ENCODE measurements at regions not wholly inside any gene's neighbourhood (a gene's known extent, or its start where the extent isn't known, plus 50 kb on each side); places are given as distances from the start of the nearest gene placed in this dataset.

DNA sequence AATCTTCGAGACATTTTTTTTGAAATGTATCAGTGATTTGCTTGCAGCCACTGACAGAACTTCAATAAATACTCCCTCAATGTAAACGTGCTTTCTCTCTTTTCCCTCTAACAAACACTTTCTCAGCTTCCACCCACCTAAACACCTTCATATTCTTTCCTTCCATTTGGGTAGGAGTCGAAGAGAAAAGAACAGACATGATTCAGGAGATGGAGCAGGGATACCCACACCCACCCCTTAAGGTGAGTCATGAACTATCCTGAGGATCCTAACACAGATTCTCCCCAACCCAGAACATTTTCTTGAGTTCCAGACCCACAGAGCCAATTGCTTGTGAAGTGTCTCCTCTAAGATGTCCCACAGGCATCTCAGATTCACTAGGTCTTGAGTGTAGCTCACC, 488.8 kb downstream of the CDK5RAP2 start:
- CTCF ChIA-PET: no interaction called here
- POLR2A ChIA-PET: no interaction called here
- Histone ChIP-seq H3K79me2 (ENCODE audit: control insufficient read depth, insufficient read depth, low read length) (no peaks in the 10 kb centered on the region), H3K4me3 (replicated peaks in 1 of 3; ENCODE audit: insufficient read depth in 1 of 3, low read depth in 1 of 3, low read length in 3 of 3) (no peak overlapping the region), H3K36me3 (ENCODE audit: control insufficient read depth in 2 of 2, extremely low read depth in 1 of 2, insufficient read depth in 2 of 2, low read length in 2 of 2) (no peaks in the 10 kb centered on the region), H3K27ac (ENCODE audit: insufficient read depth, low read depth, low read length) (no peak overlapping the region), H3K4me2 (ENCODE audit: insufficient read depth, low read length) (no peak overlapping the region), H3K4me1 (ENCODE audit: control insufficient read depth, extremely low read depth, insufficient read depth, low read length) (no peaks in the 10 kb centered on the region), H3K27me3 (ENCODE audit: control insufficient read depth in 2 of 2, insufficient read depth in 2 of 2, low read length in 2 of 2) (no peaks in the 10 kb centered on the region), H4K20me1 (replicated peaks; ENCODE audit: control insufficient read depth, extremely low read depth, insufficient read depth, low read length) (no peaks in the 10 kb centered on the region), H3K9me1 (replicated peaks; ENCODE audit: control insufficient read depth, extremely low read depth, insufficient read depth, low read length) (no peaks in the 10 kb centered on the region), H3K9me3 (replicated peaks; ENCODE audit: control insufficient read depth, insufficient read depth, low read length) (no peaks in the 10 kb centered on the region), H3K9ac (replicated peaks; ENCODE audit: extremely low read depth, insufficient read depth, low read length) (no peak overlapping the region), H2AFZ (ENCODE audit: low read depth, low read length) (no peak overlapping the region)
- dilution Hi-C loops (cut with MboI; ENCODE audit: extremely low pct_ligation_motif_present, low sequenced_read_pairs): no loop called here
- no peak for TF ChIP-seq EZH2 (IDR thresholded peaks at IDR 0.05; ENCODE audit: borderline replicate concordance, low read depth, low read length, severe bottlenecking)
- TF ChIP-seq GATA2 (IDR thresholded peaks at IDR 0.05; ENCODE audit: insufficient read depth, insufficient read length, low read depth, low read length): no peak
- no peak for TF ChIP-seq JUN (IDR thresholded peaks at IDR 0.05; ENCODE audit: borderline replicate concordance, insufficient read depth, insufficient read length, low read depth)
- no peak for TF ChIP-seq CTCF (IDR thresholded peaks at IDR 0.05; ENCODE audit: extremely low read depth in 1 of 2, insufficient read depth in 1 of 2, low read depth in 1 of 2, low read length in 2 of 2)
- TF ChIP-seq MYC (IDR thresholded peaks at IDR 0.05; ENCODE audit: low read depth, low read length): no peak
- no peak for TF ChIP-seq FOS (IDR thresholded peaks at IDR 0.05; ENCODE audit: borderline replicate concordance, insufficient read depth, low read length)
- TF ChIP-seq, protein P1, sequence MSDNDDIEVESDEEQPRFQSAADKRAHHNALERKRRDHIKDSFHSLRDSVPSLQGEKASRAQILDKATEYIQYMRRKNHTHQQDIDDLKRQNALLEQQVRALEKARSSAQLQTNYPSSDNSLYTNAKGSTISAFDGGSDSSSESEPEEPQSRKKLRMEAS (IDR thresholded peaks at IDR 0.05; ENCODE audit: insufficient read depth, insufficient read length): no peak
- TF ChIP-seq POLR2A (IDR thresholded peaks at IDR 0.05; ENCODE audit: low read depth, low read length): no peak
- no peak for TF ChIP-seq POLR2AphosphoS5 (IDR thresholded peaks at IDR 0.05; ENCODE audit: insufficient read depth, low read depth, low read length)
- no TSS peak for BruUV-seq (replicated peaks)
- no peak for FAIRE-seq
- no peak for DNase-seq (ENCODE audit: low read depth, low spot score)
- intact Hi-C loops (cut with micrococcal nuclease): no loop called here

All from endothelial cell of umbilical vein (primary cell).